Astrocyte of the cerebellum (primary cell): ENCODE measurements at regions not wholly inside any gene's neighbourhood (a gene's known extent, or its start where the extent isn't known, plus 50 kb on each side); places are given as distances from the start of the nearest gene placed in this dataset.

Experiments
- DNase-seq: peaks from one replicate; pipeline ENCODE4 v3.0.0-alpha.2; 2011; ENCODE audit warnings: low read depth
- H3K4me3 ChIP-seq: 2 replicates; pipeline ENCODE4 v1.5.1; 2011; ENCODE audit warnings: mild to moderate bottlenecking, low read depth, low read length, moderate library complexity
- in situ Hi-C: cut with HindIII; loops from 2 replicates; pipeline ENCODE4 v1.10.0; 2017; ENCODE audit warnings: low sequenced_read_pairs
- TF ChIP-seq, protein P1 (sequence below): IDR thresholded peaks from 2 replicates; pipeline ENCODE4 v1.5.1; 2012; ENCODE audit warnings: low read length, low read depth, moderate library complexity, mild to moderate bottlenecking; ENCODE audit errors: missing control alignments

DNA sequence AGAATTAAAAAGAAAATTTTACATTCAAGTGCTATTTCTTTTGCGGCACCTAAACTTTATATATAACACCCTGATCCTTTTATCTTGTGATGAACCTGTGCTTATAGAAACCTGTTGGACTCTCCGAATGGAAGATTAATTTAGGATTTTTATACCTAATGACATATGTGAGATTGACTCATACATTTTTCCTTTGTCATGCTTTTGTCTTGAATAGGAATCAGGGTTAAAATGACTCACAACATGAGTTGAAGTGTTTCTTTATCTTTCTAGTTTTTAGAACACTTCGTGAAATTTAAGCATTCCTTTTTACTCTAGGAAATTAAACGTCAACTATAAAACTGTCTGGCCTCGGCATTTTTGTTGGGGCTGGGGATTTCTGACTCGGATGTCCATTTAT, 378.9 kb downstream of the PCDH20 start:
- H3K4me3 ChIP-seq: no peak overlapping the region
- TF ChIP-seq, protein P1, sequence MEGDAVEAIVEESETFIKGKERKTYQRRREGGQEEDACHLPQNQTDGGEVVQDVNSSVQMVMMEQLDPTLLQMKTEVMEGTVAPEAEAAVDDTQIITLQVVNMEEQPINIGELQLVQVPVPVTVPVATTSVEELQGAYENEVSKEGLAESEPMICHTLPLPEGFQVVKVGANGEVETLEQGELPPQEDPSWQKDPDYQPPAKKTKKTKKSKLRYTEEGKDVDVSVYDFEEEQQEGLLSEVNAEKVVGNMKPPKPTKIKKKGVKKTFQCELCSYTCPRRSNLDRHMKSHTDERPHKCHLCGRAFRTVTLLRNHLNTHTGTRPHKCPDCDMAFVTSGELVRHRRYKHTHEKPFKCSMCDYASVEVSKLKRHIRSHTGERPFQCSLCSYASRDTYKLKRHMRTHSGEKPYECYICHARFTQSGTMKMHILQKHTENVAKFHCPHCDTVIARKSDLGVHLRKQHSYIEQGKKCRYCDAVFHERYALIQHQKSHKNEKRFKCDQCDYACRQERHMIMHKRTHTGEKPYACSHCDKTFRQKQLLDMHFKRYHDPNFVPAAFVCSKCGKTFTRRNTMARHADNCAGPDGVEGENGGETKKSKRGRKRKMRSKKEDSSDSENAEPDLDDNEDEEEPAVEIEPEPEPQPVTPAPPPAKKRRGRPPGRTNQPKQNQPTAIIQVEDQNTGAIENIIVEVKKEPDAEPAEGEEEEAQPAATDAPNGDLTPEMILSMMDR: no peak
- in situ Hi-C loops: no loop called here
- DNase-seq: no peak

DNA sequence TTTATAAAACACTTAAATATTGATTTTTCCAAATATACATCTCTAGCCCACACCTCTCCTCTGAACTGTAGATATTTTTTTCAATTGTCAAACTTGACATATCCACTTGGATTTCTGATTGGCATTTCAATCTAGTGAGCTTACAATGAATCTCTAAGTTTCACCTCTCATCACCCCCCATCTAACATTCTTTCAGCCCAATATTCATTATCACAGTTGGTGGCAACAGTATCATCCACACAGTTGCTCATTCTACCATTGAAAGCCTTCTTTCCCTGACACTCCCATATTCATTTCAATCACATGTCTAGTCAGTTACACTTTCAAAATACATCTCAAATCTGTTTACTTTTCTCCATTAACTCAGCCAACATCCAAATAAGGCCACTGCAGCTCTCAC, 385.2 kb downstream of the PCDH20 start:
- no peak overlapping the region for H3K4me3 ChIP-seq
- in situ Hi-C loops: no loop called here
- TF ChIP-seq, protein P1: no peak

DNA sequence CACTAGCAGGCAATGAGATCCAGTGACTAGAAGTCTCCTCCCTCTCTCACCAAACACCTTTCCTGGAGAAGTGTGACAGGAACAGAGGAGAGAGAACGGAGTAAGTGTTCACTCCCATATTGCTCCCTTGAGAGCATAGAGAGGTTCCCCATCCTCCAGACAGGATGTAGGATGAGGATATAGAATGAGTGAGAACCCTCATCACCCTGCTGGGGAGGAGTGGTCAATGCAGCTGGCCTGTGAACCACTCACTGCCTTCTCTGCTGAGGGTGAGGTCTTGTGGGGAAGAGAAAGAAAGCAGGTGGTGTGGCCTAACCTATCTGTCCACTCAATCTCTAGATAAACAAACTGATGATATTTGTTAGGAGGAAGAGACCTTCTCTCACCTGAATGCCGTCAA, 386.6 kb downstream of the PCDH20 start:
- TF ChIP-seq, protein P1: no peak
- in situ Hi-C loops: no loop called here
- no peak overlapping the region for H3K4me3 ChIP-seq
- DNase-seq: no peak

More for the DNA sequence above, 385.2 kb downstream of the PCDH20 start:
- no peak for DNase-seq

DNA sequence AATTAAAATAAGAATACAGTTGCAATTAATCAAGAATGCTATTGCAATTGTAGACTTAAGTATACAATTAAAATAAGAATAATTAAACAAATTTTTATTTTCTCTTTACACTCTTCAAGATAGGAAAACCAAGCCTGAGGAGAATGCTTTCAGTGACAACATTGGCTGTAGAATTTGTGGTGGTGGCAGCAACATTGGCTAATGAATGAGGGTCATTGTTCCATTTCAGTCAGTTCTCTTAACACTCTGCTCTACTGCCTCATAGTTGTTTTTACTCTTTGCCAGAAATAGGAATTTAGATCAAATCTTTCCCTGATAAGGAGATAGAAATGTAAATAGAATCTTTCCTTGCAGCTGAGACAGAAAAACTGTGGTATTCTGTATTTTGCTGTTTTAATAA, 391.6 kb downstream of the PCDH20 start:
- DNase-seq: no peak
- TF ChIP-seq, protein P1: no peak
- in situ Hi-C loops: no loop called here
- H3K4me3 ChIP-seq: no peak overlapping the region

DNA sequence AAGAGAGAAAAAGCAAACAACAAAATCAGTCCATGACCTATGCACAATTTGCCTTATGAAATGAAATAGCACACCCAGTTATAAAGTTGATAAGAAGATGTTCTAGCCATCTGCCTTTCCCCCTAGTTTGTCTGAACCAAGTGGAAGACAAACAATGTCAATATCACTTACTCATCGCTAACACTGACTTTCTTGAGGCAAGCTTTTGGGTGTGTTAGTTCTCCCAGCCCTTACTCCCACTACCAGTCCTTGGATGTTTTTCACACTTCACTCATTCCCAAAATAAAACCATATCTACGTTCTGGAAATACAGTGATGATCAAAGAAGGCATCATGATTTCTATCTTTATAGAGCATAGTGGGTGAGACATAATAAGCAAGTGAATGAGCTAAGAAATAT, 393.8 kb downstream of the PCDH20 start:
- no peak overlapping the region for H3K4me3 ChIP-seq
- DNase-seq: no peak
- in situ Hi-C loops: no loop called here
- TF ChIP-seq, protein P1: no peak

DNA sequence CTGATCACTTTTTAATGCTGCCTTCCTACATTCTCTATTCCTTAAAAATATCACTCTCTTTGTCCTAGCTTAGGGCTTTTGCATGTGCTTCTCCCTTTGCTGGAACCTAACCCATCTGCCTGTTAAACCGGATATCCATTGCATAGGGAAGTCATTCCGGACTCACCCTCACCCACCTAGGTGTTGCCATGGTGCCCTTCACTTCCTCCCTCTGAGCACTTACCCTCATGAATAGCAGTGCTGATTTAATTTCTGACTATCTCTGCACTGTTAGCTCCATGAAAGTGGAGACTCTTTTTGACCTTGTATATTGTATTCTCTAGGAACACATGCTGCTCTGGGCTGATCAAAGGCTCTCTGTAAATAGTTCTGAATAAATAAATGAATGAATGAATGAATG, 401.9 kb downstream of the PCDH20 start:
- DNase-seq: no peak
- in situ Hi-C loops: no loop called here
- no peak overlapping the region for H3K4me3 ChIP-seq
- TF ChIP-seq, protein P1: no peak

DNA sequence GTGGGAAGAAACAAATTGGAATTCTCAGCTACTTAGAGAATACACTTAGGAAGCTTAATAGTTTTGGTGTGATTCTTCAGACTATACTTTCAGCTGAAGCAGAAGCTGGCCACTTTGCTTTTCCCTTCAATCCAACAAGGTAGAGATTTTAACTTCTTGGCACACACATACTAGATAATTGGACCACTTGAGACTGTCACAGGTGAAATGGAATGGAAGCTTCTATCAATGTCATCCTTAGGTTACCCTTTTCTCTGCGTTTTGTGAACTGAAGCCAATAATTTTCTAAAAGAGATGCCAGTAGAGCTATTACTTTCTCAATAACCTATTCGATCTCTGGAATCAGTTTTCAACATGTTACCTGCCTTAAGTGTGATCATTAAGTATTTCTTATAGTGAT, 405.3 kb downstream of the PCDH20 start:
- TF ChIP-seq, protein P1: no peak
- DNase-seq: no peak
- no peak overlapping the region for H3K4me3 ChIP-seq
- in situ Hi-C loops: no loop called here
